SK-N-SH treated with all-trans-retinoic acid at 6 μM for 48 hours (cell line): ENCODE measurements at regions not wholly inside any gene's neighbourhood (a gene's known extent, or its start where the extent isn't known, plus 50 kb on each side); places are given as distances from the start of the nearest gene placed in this dataset.

Experiments
- ISL1 ChIP-seq: fragments of 250-450 bp; sonication (Bioruptor Pico); IDR thresholded peaks from 2 replicates; pipeline ENCODE4 v2.1.2; 2022; ENCODE audit warnings: mild to moderate bottlenecking, moderate library complexity
- PATZ1 ChIP-seq: fragments of 250-450 bp; sonication (Bioruptor Pico); IDR thresholded peaks from 2 replicates; pipeline ENCODE4 v1.8.0; 2020; ENCODE audit warnings: mild to moderate bottlenecking, moderate library complexity, borderline replicate concordance
- ZNF565 ChIP-seq: fragments of 450-650 bp; formaldehyde crosslinking; conservative IDR thresholded peaks from 2 replicates; pipeline ENCODE4 v1.5.0; 2020; ENCODE audit warnings: low read depth, mild to moderate bottlenecking, moderate library complexity
- TF ChIP-seq, protein P1 (sequence below): fragments of 250-450 bp; sonication (Bioruptor Pico); IDR thresholded peaks from 2 replicates; pipeline ENCODE4 v1.8.0; 2021; ENCODE audit warnings: low read depth, mild to moderate bottlenecking, moderate library complexity, borderline replicate concordance

DNA sequence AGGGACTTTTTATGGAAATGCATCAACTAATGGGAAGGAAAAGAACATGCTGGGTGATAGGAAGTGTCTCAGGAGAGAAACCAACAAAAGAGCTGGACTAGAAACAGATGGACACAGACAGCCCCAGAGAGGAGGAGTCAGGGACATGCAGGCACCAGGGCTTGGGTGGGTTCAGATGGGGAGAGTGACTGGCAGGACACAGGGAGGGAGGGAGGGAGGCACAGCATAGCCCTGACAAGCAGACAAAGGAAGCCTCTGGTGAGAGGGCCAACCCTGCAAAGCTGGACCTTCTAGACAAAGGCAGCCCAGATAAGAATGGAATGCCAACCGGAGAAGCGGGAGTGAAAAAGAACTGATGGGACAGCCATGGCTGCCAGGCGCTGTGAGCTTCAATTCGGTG is 568.8 kb downstream of the AJAP1 start:
- TF ChIP-seq ZNF565 (CRISPR knock-in tag) (no peak), PATZ1 (CRISPR knock-in tag) (no peak), ISL1 (CRISPR knock-in tag) (no peak)
- TF ChIP-seq, protein P1, sequence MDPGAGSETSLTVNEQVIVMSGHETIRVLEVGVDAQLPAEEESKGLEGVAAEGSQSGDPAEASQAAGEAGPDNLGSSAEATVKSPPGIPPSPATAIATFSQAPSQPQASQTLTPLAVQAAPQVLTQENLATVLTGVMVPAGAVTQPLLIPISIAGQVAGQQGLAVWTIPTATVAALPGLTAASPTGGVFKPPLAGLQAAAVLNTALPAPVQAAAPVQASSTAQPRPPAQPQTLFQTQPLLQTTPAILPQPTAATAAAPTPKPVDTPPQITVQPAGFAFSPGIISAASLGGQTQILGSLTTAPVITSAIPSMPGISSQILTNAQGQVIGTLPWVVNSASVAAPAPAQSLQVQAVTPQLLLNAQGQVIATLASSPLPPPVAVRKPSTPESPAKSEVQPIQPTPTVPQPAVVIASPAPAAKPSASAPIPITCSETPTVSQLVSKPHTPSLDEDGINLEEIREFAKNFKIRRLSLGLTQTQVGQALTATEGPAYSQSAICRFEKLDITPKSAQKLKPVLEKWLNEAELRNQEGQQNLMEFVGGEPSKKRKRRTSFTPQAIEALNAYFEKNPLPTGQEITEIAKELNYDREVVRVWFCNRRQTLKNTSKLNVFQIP (CRISPR knock-in tag) = no peak
